HEK293T (cell line): ENCODE measurements at regions not wholly inside any gene's neighbourhood (a gene's known extent, or its start where the extent isn't known, plus 50 kb on each side); places are given as distances from the start of the nearest gene placed in this dataset.

Source experiments
- CTCF ChIA-PET: fragments of 350-600 bp; formaldehyde crosslinking; extraction: SDS; loops from one replicate; lab custom pipeline; 2021; ENCODE audit warnings: antibody characterized with exemption, inconsistent platforms; lab: Yijun Ruan, JAX
- POLR2A ChIA-PET: fragments of 350-600 bp; formaldehyde crosslinking; extraction: SDS; loops from one replicate; lab custom pipeline; 2020; ENCODE audit warnings: antibody characterized with exemption, inconsistent platforms; lab: Yijun Ruan, JAX
- DNase-seq: peaks from one replicate; pipeline ENCODE4 v3.0.0; 2012; ENCODE audit warnings: mixed read lengths; ENCODE audit errors: extremely low spot score
- ARNT ChIP-seq: fragments of 450-650 bp; IDR thresholded peaks from 2 replicates; pipeline ENCODE4 v1.6.1; 2017; ENCODE audit warnings: mild to moderate bottlenecking
- BHLHE40 ChIP-seq: fragments of 450-650 bp; IDR thresholded peaks from 2 replicates; pipeline ENCODE4 v1.6.1; 2016; ENCODE audit warnings: mild to moderate bottlenecking, moderate library complexity, borderline replicate concordance
- CTBP1 ChIP-seq: fragments of 450-650 bp; IDR thresholded peaks from 2 replicates; pipeline ENCODE4 v1.6.1; 2016; ENCODE audit warnings: borderline replicate concordance
- ELF4 ChIP-seq: fragments of 450-650 bp; IDR thresholded peaks from 2 replicates; pipeline ENCODE4 v1.6.1; 2017; ENCODE audit warnings: antibody characterized with exemption
- FOXA1 ChIP-seq: fragments of 450-650 bp; IDR thresholded peaks from 2 replicates; pipeline ENCODE4 v1.6.1; 2016; ENCODE audit warnings: mild to moderate bottlenecking
- FOXK2 ChIP-seq: fragments of 450-650 bp; IDR thresholded peaks from 2 replicates; pipeline ENCODE4 v1.6.1; 2016; ENCODE audit warnings: mild to moderate bottlenecking
- FOXM1 ChIP-seq: fragments of 450-650 bp; IDR thresholded peaks from 2 replicates; pipeline ENCODE4 v1.6.1; 2017; ENCODE audit warnings: mild to moderate bottlenecking, borderline replicate concordance
- HDGF ChIP-seq: fragments of 450-650 bp; IDR thresholded peaks from 2 replicates; pipeline ENCODE4 v1.6.1; 2017; ENCODE audit warnings: antibody characterized with exemption, borderline replicate concordance
- L3MBTL2 ChIP-seq: fragments of 450-650 bp; conservative IDR thresholded peaks from 2 replicates; pipeline ENCODE4 v1.6.1; 2016; ENCODE audit warnings: mild to moderate bottlenecking
- LEF1 ChIP-seq: fragments of 450-650 bp; IDR thresholded peaks from 2 replicates; pipeline ENCODE4 v1.6.1; 2017; ENCODE audit warnings: mild to moderate bottlenecking, borderline replicate concordance
- NFRKB ChIP-seq: fragments of 450-650 bp; IDR thresholded peaks from 2 replicates; pipeline ENCODE4 v1.6.1; 2016; ENCODE audit warnings: mild to moderate bottlenecking, moderate library complexity
- SP1 ChIP-seq: fragments of 450-650 bp; IDR thresholded peaks from 2 replicates; pipeline ENCODE4 v1.6.1; 2017
- SUZ12 ChIP-seq: fragments of 450-650 bp; IDR thresholded peaks from 2 replicates; pipeline ENCODE4 v1.6.1; 2016; ENCODE audit warnings: mild to moderate bottlenecking
- TARDBP ChIP-seq: fragments of 450-650 bp; IDR thresholded peaks from 2 replicates; pipeline ENCODE4 v1.6.1; 2016
- ZNF384 ChIP-seq: fragments of 450-650 bp; IDR thresholded peaks from 2 replicates; pipeline ENCODE4 v1.6.1; 2016
- TF ChIP-seq, protein P1 (sequence below): fragments of 450-650 bp; IDR thresholded peaks from 2 replicates; pipeline ENCODE4 v1.6.1; 2016

DNA sequence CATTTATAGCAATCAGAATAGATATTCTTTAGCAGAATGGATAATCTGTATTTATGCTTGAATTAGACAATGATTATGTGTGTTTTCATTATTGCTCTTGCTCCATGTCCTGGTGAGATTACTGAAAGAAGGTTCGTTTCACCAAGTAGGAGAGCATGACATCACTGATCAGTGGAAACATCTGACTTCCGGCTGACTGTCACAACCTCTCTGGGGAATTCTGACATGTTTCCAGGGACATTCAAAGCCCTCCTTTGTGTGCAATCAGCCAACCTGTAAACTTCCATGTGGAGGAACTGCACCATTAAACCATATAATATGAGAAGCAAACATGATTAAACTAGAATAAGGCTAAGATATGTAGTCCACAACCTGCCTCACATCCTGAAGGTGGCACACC lies 424.8 kb upstream of the ADGRL4 start:
- TF ChIP-seq, protein P1, sequence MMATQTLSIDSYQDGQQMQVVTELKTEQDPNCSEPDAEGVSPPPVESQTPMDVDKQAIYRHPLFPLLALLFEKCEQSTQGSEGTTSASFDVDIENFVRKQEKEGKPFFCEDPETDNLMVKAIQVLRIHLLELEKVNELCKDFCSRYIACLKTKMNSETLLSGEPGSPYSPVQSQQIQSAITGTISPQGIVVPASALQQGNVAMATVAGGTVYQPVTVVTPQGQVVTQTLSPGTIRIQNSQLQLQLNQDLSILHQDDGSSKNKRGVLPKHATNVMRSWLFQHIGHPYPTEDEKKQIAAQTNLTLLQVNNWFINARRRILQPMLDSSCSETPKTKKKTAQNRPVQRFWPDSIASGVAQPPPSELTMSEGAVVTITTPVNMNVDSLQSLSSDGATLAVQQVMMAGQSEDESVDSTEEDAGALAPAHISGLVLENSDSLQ: no peak
- no peak for TF ChIP-seq SUZ12
- no peak for TF ChIP-seq ELF4
- TF ChIP-seq FOXK2: no peak
- no peak for TF ChIP-seq FOXA1
- no peak for TF ChIP-seq LEF1
- TF ChIP-seq ZNF384: no peak
- no peak for TF ChIP-seq L3MBTL2
- TF ChIP-seq HDGF: no peak
- no peak for TF ChIP-seq BHLHE40
- TF ChIP-seq NFRKB: no peak
- no peak for TF ChIP-seq CTBP1
- TF ChIP-seq ARNT: no peak
- no peak for TF ChIP-seq TARDBP
- no peak for TF ChIP-seq SP1
- TF ChIP-seq FOXM1: no peak
- ChIA-PET POLR2A (no interaction called here), CTCF (no interaction called here)
- DNase-seq: no peak

DNA sequence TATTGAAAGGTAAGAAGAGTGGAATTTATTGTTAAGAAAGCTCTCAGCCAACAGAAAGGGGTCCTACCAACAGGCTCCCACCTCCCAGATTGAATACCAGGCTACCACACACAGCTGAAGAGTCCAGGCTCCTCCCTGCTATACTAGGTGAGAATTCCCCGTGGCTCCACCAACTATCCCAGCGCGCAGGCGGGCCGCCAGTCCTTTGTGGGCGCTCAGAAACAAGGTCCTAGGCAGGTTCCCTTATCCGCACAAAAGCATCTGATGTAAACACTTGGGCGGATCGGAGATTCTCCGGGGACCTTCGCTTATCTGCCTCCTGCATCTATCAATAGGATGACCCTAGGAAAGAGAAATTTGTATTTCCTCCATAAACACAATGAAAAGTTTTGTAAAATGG lies 423.9 kb upstream of the ADGRL4 start:
- no peak for DNase-seq
- CTCF ChIA-PET: no interaction called here
- TF ChIP-seq SP1 (no peak), CTBP1 (no peak), HDGF (no peak), ARNT (no peak), ZNF384 (no peak), LEF1 (no peak), NFRKB (no peak), L3MBTL2 (no peak), SUZ12 (no peak), FOXK2 (no peak), FOXA1 (no peak), FOXM1 (no peak), BHLHE40 (no peak), ELF4 (no peak)
- TF ChIP-seq, protein P1: no peak
- POLR2A ChIA-PET: no interaction called here

DNA sequence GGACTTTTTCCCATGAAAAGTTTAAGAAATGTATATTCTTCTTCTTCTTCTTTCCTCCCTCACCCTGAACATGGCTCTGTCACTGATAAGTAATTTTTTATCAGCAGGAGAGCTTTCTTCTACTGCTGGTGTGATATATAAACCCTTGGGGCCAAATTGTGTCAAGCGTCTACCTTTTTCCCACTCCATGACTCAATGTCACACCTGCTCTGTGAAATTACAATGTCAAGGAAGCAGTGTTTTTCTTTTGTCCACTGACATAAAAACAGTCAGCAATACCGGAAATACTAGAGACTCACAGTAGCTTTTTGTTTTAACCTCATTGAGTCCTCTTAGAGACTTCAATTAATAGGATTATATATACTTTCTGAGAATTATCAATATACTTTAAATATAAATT lies 416.2 kb upstream of the ADGRL4 start:
- DNase-seq: no peak
- POLR2A ChIA-PET: no interaction called here
- TF ChIP-seq SUZ12: no peak
- CTCF ChIA-PET: no interaction called here

DNA sequence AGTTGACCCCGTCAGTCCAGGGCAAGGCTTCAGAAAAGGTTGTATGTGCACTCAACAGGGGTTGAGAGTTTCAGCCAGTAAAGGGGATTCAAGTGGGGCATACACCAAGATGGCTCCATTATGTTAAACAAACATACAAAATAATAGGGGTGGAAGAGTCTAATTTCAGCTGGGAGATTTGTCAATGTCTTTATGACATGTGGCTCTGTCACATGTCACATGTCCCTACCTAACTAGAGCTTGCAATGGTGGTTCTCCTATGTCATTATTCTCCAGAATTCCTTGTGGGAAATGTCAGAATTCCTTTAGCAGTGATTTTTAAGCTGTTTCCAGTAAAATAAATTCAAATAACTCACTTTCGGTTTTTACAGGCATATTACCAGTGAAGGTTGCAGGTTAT lies 392.0 kb upstream of the ADGRL4 start:
- ChIA-PET CTCF (no interaction called here), POLR2A (no interaction called here)
- TF ChIP-seq L3MBTL2 (no peak), ELF4 (no peak)
- TF ChIP-seq, protein P1: peak; percentile 82
- DNase-seq: no peak

DNA sequence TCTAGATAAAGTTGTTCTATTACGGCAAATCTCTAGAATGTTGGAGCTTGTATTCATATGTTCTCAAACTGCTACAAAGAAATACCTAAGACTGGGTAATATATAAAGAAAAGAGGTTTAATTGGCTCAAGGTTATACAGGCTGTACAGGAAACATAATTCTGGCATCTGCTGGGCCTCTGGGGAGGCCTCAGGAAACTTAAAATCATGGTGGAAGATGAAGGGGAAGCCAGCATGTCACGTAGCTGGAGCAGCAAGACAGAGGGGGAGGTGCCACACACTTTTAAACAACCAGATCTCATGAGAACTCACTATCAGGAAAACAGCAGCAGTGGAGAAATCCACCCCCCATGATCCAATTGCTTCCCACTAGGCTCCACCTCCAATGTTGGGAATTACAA lies 390.4 kb upstream of the ADGRL4 start:
- TF ChIP-seq CTBP1 (0 out of 2 replicates have a peak, but pooled peaks have one; percentile 1), ZNF384 (no peak), TARDBP (no peak)
- peak; percentile 22 for DNase-seq
- ChIA-PET POLR2A (no interaction called here), CTCF (no interaction called here)

DNA sequence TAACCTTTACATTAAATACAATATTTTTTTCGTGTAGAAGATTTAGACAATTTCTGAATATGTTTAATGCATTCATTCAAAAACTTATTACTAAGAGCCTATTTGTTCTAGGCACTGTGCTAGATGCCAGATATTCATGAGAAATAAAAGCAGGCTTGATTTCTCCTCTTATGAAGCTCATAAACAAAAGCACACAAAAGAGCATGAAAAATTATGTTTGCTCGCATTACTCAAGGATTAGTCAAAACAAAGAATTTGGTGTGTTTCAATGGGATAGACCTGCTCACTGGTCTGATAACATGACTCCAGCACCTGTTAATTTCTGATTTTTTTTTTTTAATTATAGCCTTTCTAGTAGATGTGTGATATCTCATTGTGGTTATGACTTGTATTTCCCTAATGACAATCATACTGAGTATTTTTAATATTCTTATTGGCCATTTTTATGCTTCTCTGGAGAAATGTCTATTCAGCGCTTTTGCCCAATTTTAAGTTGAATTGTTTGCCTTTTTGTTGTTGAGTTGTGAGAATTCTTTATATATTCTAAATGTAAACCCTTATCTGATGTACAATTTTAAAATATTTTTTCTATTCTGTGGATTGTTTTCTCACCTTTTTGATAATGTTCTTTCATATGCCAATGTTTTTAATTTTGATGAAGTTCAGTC lies 382.3 kb upstream of the ADGRL4 start:
- ChIA-PET POLR2A (no interaction called here), CTCF (no interaction called here)
- DNase-seq: no peak
- TF ChIP-seq FOXK2 (no peak), L3MBTL2 (no peak), ARNT (no peak), BHLHE40 (no peak), FOXM1 (no peak), TARDBP (no peak), CTBP1 (no peak), LEF1 (no peak), ELF4 (no peak), FOXA1 (no peak), HDGF (no peak), NFRKB (no peak), ZNF384 (no peak)

DNA sequence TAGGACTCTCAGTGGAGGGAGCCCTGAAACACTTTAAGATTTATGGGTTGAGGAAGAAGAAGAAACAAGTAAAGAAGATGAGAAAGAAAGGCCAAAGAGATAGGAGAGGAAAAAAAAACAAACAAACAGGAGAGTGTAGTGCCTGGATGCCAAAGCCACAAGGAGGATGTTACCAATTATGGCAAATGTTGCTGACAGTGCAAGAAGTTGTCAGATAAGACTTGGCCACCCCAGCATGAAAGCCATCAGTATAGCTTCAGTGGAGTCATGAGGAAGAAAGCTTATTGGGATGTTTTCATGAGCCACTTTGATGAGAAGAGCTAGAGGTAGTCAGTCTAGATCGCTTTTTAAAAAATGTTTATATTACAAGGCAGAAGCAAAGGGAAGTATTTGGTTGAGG lies 380.2 kb upstream of the ADGRL4 start:
- ChIA-PET CTCF (no interaction called here), POLR2A (no interaction called here)
- TF ChIP-seq SUZ12 (no peak), ZNF384 (no peak), ELF4 (no peak), FOXK2 (no peak), L3MBTL2 (no peak), HDGF (no peak), ARNT (no peak), TARDBP (no peak), LEF1 (no peak), SP1 (no peak), CTBP1 (no peak), FOXA1 (no peak)
- TF ChIP-seq, protein P1: no peak
- DNase-seq: no peak
